Keratinocyte (primary cell): ENCODE measurements at regions not wholly inside any gene's neighbourhood (a gene's known extent, or its start where the extent isn't known, plus 50 kb on each side); places are given as distances from the start of the nearest gene placed in this dataset.

Source experiments
- EZH2 ChIP-seq: IDR thresholded peaks from one replicate; pipeline ENCODE4 v1.6.1; 2012; ENCODE audit warnings: inconsistent platforms, mild to moderate bottlenecking, low read length, moderate library complexity
- TF ChIP-seq, protein P1 (sequence below), 3 experiments: IDR thresholded peaks in 1 of 3; conservative IDR thresholded peaks in 1 of 3; optimal IDR thresholded peaks in 1 of 3; 2 replicates in 2 of 3; 3 replicates in 1 of 3; pipeline versions ENCODE3 to v1.5.1; 2011; ENCODE audit warnings: low read length in 3 of 3, mild to moderate bottlenecking in 3 of 3, moderate library complexity in 2 of 3, control low read depth in 1 of 3, inconsistent platforms in 1 of 3; ENCODE audit not compliant: insufficient read depth in 2 of 3; ENCODE audit errors: extremely low read depth in 1 of 3

DNA sequence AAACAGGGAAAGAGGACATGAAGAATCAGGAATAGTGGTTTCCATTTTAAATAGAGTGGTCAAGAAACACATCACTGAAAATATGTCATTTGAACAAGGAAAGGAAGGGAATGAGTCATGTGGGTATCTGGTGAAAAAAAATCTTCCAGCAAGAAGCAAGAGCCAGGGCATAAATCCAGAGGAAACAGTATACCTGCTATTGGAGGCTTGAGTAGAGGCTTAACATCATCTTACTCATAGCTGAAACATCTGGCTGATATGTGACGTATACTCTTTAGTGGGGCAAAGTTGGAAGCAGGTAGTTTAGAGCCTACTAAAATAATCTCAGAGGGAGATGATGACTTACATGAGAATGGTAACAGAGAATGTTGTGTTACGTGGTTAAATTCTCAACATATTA, 517.2 kb downstream of the CAAP1 start:
- TF ChIP-seq, protein P1, sequence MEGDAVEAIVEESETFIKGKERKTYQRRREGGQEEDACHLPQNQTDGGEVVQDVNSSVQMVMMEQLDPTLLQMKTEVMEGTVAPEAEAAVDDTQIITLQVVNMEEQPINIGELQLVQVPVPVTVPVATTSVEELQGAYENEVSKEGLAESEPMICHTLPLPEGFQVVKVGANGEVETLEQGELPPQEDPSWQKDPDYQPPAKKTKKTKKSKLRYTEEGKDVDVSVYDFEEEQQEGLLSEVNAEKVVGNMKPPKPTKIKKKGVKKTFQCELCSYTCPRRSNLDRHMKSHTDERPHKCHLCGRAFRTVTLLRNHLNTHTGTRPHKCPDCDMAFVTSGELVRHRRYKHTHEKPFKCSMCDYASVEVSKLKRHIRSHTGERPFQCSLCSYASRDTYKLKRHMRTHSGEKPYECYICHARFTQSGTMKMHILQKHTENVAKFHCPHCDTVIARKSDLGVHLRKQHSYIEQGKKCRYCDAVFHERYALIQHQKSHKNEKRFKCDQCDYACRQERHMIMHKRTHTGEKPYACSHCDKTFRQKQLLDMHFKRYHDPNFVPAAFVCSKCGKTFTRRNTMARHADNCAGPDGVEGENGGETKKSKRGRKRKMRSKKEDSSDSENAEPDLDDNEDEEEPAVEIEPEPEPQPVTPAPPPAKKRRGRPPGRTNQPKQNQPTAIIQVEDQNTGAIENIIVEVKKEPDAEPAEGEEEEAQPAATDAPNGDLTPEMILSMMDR (optimal IDR thresholded peaks at IDR 0.05 in 1 of 3, IDR thresholded peaks at IDR 0.05 in 1 of 3, conservative IDR thresholded peaks at IDR 0.05 in 1 of 3; ENCODE audit: extremely low read depth in 1 of 3, insufficient read depth in 2 of 3, low read length in 3 of 3): no peak
- no peak for TF ChIP-seq EZH2
